T1000 (cell line): ENCODE measurements at regions not wholly inside any gene's neighbourhood (a gene's known extent, or its start where the extent isn't known, plus 50 kb on each side); places are given as distances from the start of the nearest gene placed in this dataset.

Experiments
- DNase-seq: peaks from one replicate; lab custom pipeline; 2025; ENCODE audit warnings: mixed read lengths; lab: John Stamatoyannopoulos, UW

- DNase-seq = no peak
These were observed 380.6 kb downstream of the TLE4 start for GRCh38 chr9:79952401-79952800.

GRCh38 chr9:79946712-79947111 is 374.9 kb downstream of the TLE4 start:
- DNase-seq = no peak

- DNase-seq = no peak
These were observed 373.7 kb downstream of the TLE4 start for GRCh38 chr9:79945495-79945894.

- DNase-seq = no peak
These were observed 373.3 kb downstream of the TLE4 start for GRCh38 chr9:79945016-79945415.

- no peak for DNase-seq
These were observed 369.2 kb downstream of the TLE4 start for GRCh38 chr9:79940919-79941318.

- no peak for DNase-seq
These were observed 368.1 kb downstream of the TLE4 start for GRCh38 chr9:79939819-79940218.

GRCh38 chr9:79936336-79936735 is 364.6 kb downstream of the TLE4 start:
- DNase-seq = no peak

GRCh38 chr9:79929285-79929684 is 357.5 kb downstream of the TLE4 start:
- no peak for DNase-seq

- no peak for DNase-seq
These were observed 357.0 kb downstream of the TLE4 start for GRCh38 chr9:79928661-79929223.

- DNase-seq = no peak
These were observed 353.6 kb downstream of the TLE4 start for GRCh38 chr9:79925326-79925725.

- DNase-seq = no peak
These were observed 353.1 kb downstream of the TLE4 start for GRCh38 chr9:79924836-79925235.

GRCh38 chr9:79917421-79917820 is 345.7 kb downstream of the TLE4 start:
- DNase-seq = no peak

GRCh38 chr9:79913867-79914266 is 342.1 kb downstream of the TLE4 start:
- DNase-seq = no peak

- no peak for DNase-seq
These were observed 340.7 kb downstream of the TLE4 start for GRCh38 chr9:79912318-79913070.

GRCh38 chr9:79911724-79912123 is 340.0 kb downstream of the TLE4 start:
- DNase-seq = no peak

GRCh38 chr9:79902825-79903600 is 331.2 kb downstream of the TLE4 start:
- no peak for DNase-seq

- DNase-seq = no peak
These were observed 329.0 kb downstream of the TLE4 start for GRCh38 chr9:79900754-79901153.

- DNase-seq = peak; percentile 9
These were observed 324.7 kb downstream of the TLE4 start for GRCh38 chr9:79896390-79896980.

GRCh38 chr9:79895232-79895631 is 323.5 kb downstream of the TLE4 start:
- DNase-seq = no peak

- DNase-seq = no peak
These were observed 317.6 kb downstream of the TLE4 start for GRCh38 chr9:79889369-79889768.

GRCh38 chr9:79885093-79885857 is 313.5 kb downstream of the TLE4 start:
- DNase-seq = no peak

- DNase-seq = no peak
These were observed 312.8 kb downstream of the TLE4 start for GRCh38 chr9:79884546-79884945.
